Lower lobe of right lung (tissue), 2 donors: ENCODE measurements at regions not wholly inside any gene's neighbourhood (a gene's known extent, or its start where the extent isn't known, plus 50 kb on each side); places are given as distances from the start of the nearest gene placed in this dataset.

ENCODE experiments used
- ATAC-seq, 2 donors: fragments of 200-7000 bp; cut with Tn5 transposase; one replicate each; pipeline ENCODE4 v1.9.1; 2020 to 2022; ENCODE audit warnings: mild to moderate bottlenecking in 2 of 2, moderate library complexity in 2 of 2
- DNase-seq: peaks from one replicate; pipeline ENCODE4 v3.0.0-alpha.2; 2020
- H3K27ac ChIP-seq: fragments of 200-600 bp; one replicate; pipeline ENCODE4 v1.8.0; 2022
- H3K27me3 ChIP-seq: fragments of 200-600 bp; one replicate; pipeline ENCODE4 v1.8.0; 2022; ENCODE audit warnings: low read depth
- H3K36me3 ChIP-seq: fragments of 200-600 bp; one replicate; pipeline ENCODE4 v1.8.0; 2022; ENCODE audit warnings: mild to moderate bottlenecking
- H3K4me1 ChIP-seq: fragments of 200-600 bp; one replicate; pipeline ENCODE4 v1.8.0; 2022
- H3K4me3 ChIP-seq: fragments of 200-600 bp; one replicate; pipeline ENCODE4 v1.8.0; 2022; ENCODE audit warnings: mild to moderate bottlenecking
- H3K9me3 ChIP-seq: fragments of 200-600 bp; one replicate; pipeline ENCODE4 v1.8.0; 2022
- intact Hi-C: fragments of 100-400 bp; cut with DNase I; formaldehyde crosslinking; loops from one replicate; pipeline ENCODE4 v1.11.0; 2022
- TF ChIP-seq, protein P1 (sequence below): fragments of 200-600 bp; IDR thresholded peaks from one replicate; pipeline ENCODE4 v1.8.0; 2022; ENCODE audit warnings: antibody characterized with exemption, mild to moderate bottlenecking
- donor health status: DM: no; HTN: yes; CAD: no; lungs with severe emphysema.

DNA sequence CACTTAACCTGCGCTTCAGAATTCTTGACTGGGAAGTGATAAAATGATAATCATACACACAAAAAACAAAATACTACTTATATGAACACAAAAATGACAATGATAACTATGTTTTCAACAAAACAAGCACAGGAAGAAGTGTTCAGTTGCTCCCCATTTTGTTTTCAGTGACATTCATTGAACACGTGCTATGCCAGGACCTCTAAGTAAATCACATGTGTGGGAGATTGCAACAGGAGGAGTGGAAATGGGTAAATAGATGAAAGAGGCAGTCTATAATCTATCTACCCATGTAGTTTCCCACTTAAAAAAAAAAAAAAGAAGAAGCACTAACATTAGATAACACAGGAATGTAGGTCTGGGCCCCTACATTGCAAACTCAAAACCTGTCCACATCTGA, 183.5 kb upstream of the HNRNPA3 start:
- Histone ChIP-seq H3K27ac (no peak overlapping the region), H3K4me1 (no peaks in the 10 kb centered on the region), H3K27me3 (no peaks in the 10 kb centered on the region), H3K4me3 (no peak overlapping the region), H3K9me3 (no peaks in the 10 kb centered on the region), H3K36me3 (no peaks in the 10 kb centered on the region)
- ATAC-seq (no peak), DNase-seq (no peak)
- intact Hi-C loops: no loop called here
- TF ChIP-seq, protein P1, sequence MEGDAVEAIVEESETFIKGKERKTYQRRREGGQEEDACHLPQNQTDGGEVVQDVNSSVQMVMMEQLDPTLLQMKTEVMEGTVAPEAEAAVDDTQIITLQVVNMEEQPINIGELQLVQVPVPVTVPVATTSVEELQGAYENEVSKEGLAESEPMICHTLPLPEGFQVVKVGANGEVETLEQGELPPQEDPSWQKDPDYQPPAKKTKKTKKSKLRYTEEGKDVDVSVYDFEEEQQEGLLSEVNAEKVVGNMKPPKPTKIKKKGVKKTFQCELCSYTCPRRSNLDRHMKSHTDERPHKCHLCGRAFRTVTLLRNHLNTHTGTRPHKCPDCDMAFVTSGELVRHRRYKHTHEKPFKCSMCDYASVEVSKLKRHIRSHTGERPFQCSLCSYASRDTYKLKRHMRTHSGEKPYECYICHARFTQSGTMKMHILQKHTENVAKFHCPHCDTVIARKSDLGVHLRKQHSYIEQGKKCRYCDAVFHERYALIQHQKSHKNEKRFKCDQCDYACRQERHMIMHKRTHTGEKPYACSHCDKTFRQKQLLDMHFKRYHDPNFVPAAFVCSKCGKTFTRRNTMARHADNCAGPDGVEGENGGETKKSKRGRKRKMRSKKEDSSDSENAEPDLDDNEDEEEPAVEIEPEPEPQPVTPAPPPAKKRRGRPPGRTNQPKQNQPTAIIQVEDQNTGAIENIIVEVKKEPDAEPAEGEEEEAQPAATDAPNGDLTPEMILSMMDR: no peak

DNA sequence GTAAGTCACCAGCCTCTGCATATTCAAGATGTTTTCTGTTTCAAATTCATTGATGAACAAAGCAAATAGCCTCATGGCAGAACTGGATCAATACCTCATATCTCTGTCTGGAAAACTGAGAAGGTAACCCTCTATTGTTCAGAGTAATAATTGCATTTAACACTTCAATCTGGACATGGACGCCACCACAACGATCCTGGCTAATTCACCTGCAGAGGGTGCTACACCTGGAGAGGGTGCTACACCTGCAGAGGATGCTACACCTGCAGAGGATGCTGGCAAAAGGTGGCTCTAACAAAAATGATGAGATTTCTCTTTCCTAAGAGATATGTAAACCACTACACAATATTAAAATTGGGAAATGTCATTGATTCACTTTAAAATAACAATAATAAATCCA, 183.1 kb upstream of the HNRNPA3 start:
- H3K36me3 ChIP-seq: no peaks in the 10 kb centered on the region
- H3K27me3 ChIP-seq: no peaks in the 10 kb centered on the region
- ATAC-seq (no peak), DNase-seq (no peak)
- TF ChIP-seq, protein P1: peak; percentile 13
- no peaks in the 10 kb centered on the region for H3K9me3 ChIP-seq
- intact Hi-C loops: no loop called here
- H3K27ac ChIP-seq: no peak overlapping the region
- H3K4me1 ChIP-seq: no peaks in the 10 kb centered on the region
- no peak overlapping the region for H3K4me3 ChIP-seq

DNA sequence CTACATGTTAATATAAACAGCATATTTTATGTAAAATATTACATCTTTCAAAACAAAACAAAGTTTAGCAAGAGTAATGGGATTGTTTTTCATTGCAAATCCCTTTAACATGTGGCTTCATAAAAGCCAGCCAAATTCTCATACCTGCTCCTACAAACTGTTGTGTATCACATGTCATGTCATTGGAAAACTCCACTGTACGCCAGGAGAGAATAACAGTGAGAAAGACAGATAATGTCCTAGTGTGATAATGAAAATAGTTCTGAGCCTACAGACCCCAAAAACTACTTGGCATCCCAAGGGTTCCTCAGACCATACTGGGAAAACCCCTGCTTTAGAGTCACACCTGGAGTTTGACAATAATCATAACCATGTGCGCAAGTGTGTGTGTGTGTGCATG, 182.7 kb upstream of the HNRNPA3 start:
- no peak overlapping the region for H3K27ac ChIP-seq
- H3K27me3 ChIP-seq: no peaks in the 10 kb centered on the region
- TF ChIP-seq, protein P1: no peak
- intact Hi-C loops: no loop called here
- H3K9me3 ChIP-seq: no peaks in the 10 kb centered on the region
- ATAC-seq: no peak
- H3K4me3 ChIP-seq: no peak overlapping the region
- H3K4me1 ChIP-seq: no peaks in the 10 kb centered on the region
- no peak for DNase-seq
- no peaks in the 10 kb centered on the region for H3K36me3 ChIP-seq

DNA sequence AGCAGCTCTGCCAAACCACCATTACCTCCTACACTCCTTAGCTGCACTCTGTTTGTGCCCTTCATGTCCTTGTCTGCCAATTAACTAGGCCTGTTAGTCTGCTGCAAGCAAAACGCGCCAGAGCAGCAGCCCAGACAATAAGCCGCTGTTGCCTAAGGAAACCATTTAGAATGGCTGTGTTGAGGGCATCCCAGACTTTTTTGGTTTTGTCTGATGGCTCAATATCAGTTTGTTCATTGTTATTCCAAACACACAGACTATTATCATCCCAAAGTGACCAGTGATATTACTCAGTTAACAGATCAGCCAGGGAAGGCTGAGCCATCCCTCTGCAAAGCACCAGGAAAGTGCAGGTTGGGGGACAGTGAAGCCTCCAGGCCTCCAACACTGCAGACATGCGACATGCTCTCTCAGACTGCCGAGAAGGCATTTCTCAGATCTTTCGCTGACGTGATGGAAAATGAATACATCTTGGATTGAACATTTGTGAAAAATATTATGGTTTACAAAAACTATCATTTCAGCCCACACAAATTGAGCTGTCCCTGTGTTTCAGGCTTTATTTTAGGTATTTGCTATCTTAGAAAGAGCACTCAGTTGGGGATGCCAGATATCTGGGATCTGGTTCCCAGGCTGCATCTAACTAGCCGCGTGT, 182.0 kb upstream of the HNRNPA3 start:
- Histone ChIP-seq H3K36me3 (no peaks in the 10 kb centered on the region), H3K9me3 (no peaks in the 10 kb centered on the region), H3K27ac (no peak overlapping the region), H3K27me3 (no peaks in the 10 kb centered on the region), H3K4me3 (no peak overlapping the region), H3K4me1 (no peaks in the 10 kb centered on the region)
- no peak for DNase-seq
- ATAC-seq: no peak
- TF ChIP-seq, protein P1: no peak
- intact Hi-C loops: no loop called here

DNA sequence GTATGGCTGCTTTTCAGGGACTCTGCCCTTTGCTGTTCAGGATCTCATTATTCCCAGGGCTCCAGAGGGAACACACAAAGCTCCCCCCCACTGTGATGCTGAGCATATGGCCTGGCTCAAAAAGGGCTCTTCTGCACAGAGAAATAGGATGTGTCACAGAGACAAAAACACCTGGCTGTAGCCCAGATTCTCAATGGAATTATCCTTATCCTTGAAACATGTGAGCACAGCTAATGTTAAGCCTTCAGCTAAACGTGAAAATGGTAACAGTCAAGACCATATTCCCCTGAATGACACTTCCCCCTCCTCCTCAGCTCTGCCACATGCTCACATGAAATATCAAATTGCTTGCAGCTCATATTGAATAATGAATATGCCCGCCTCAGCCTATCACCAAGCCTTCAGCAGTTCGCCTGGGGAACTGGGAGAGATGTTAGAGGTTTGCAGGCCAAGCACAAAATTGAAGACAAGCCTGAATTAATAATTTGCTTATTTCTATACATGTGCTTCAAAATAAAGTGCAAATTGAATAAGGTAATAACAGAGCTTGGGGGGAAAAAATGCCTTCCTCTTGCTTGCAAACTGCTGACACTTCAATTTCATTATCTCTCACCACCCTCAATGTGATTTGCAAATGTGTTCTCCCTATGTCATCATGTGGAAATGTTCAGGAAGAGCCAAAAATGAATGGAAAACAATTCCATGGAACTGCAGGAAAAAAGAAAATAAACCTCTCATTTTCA, 181.0 kb upstream of the HNRNPA3 start:
- Histone ChIP-seq H3K9me3 (no peaks in the 10 kb centered on the region), H3K27ac (no peak overlapping the region), H3K27me3 (no peaks in the 10 kb centered on the region), H3K4me1 (no peaks in the 10 kb centered on the region), H3K36me3 (no peaks in the 10 kb centered on the region), H3K4me3 (no peak overlapping the region)
- intact Hi-C loops: no loop called here
- TF ChIP-seq, protein P1: no peak
- DNase-seq (no peak), ATAC-seq (no peak)
